Activated CD4-positive, alpha-beta T cell treated with anti-CD3 and anti-CD28 coated beads, Interleukin-2, amount 50 U/mL, for 24 hours (primary cell): ENCODE measurements at regions not wholly inside any gene's neighbourhood (a gene's known extent, or its start where the extent isn't known, plus 50 kb on each side); places are given as distances from the start of the nearest gene placed in this dataset.

Source experiments
- DNase-seq, 2 donors: peaks; one replicate each; pipeline ENCODE4 v3.0.0-alpha.2; 2020; ENCODE audit warnings: low read depth in 1 of 2, low spot score in 1 of 2

- DNase-seq = peak in 1 of 2 donors; percentile 10
Observed at GRCh38 chr5:148708854-148709253, 54.5 kb upstream of the HTR4 start.

GRCh38 chr5:148711961-148712360 lies 57.6 kb upstream of the HTR4 start:
- no peak for DNase-seq

GRCh38 chr5:148713735-148714508 lies 59.6 kb upstream of the HTR4 start:
- DNase-seq = no peak

GRCh38 chr5:148716716-148717115 lies 62.4 kb upstream of the HTR4 start:
- DNase-seq = no peak

GRCh38 chr5:148717668-148718067 lies 63.3 kb upstream of the HTR4 start:
- DNase-seq = no peak

GRCh38 chr5:148719605-148720004 lies 65.3 kb upstream of the HTR4 start:
- DNase-seq = no peak

GRCh38 chr5:148720257-148720656 lies 65.9 kb upstream of the HTR4 start:
- no peak for DNase-seq

- DNase-seq = no peak
Observed at GRCh38 chr5:148723143-148723542, 68.8 kb upstream of the HTR4 start.

GRCh38 chr5:148725675-148726074 lies 71.3 kb upstream of the HTR4 start:
- DNase-seq = no peak

- DNase-seq = no peak
Observed at GRCh38 chr5:148729182-148729581, 74.9 kb upstream of the HTR4 start.

- DNase-seq = no peak
Observed at GRCh38 chr5:148730270-148730669, 75.9 kb upstream of the HTR4 start.

GRCh38 chr5:148730942-148731898 lies 76.9 kb upstream of the HTR4 start:
- DNase-seq = peak; percentile 11 to 75

GRCh38 chr5:148732692-148733091 lies 78.4 kb upstream of the HTR4 start:
- no peak for DNase-seq

GRCh38 chr5:148733601-148734438 lies 79.5 kb upstream of the HTR4 start:
- DNase-seq = peak; percentile 35 to 62

- DNase-seq = no peak
Observed at GRCh38 chr5:148734518-148734917, 80.2 kb upstream of the HTR4 start.

GRCh38 chr5:148735301-148735835 lies 81.0 kb upstream of the HTR4 start:
- DNase-seq = no peak

GRCh38 chr5:148739023-148739422 lies 84.7 kb upstream of the HTR4 start:
- DNase-seq = no peak

GRCh38 chr5:148739524-148739923 lies 85.2 kb upstream of the HTR4 start:
- DNase-seq = no peak

- DNase-seq = no peak
Observed at GRCh38 chr5:148740079-148740858, 85.9 kb upstream of the HTR4 start.
